K562 (cell line): ENCODE measurements at regions not wholly inside any gene's neighbourhood (a gene's known extent, or its start where the extent isn't known, plus 50 kb on each side); places are given as distances from the start of the nearest gene placed in this dataset.
A peak's percentile ranks its signal among the peaks of the same experiment; 100 is the strongest.

Experiments used
- ATAC-seq: fragments of 200-7000 bp; cut with Tn5 transposase; 3 replicates; pipeline ENCODE4 v1.9.1; 2020; ENCODE audit warnings: moderate library complexity
- BruUV-seq: library from RNA; stranded (reverse); fragments of 400-500 nt; replicated peaks from 2 replicates; lab custom pipeline; 2021; lab: Mats Ljungman, UMichigan
- CTCF ChIA-PET: fragments of 300-600 bp; formaldehyde crosslinking; extraction: SDS; loops from one replicate; lab custom pipeline; 2021; ENCODE audit warnings: low intra/inter-chr PET ratio; lab: Yijun Ruan, JAX
- POLR2A ChIA-PET: fragments of 300-600, 350-650 bp; sonication (Branson Sonifier 250); formaldehyde crosslinking; extraction: SDS; loops from one replicate; lab custom pipeline; 2021; ENCODE audit warnings: antibody characterized with exemption, inconsistent platforms; lab: Yijun Ruan, JAX
- DNase-seq, 4 experiments: peaks; one replicate each; pipeline versions ENCODE4 v3.0.0 to v3.0.0-alpha.2; 2011 to 2018; ENCODE audit warnings: low spot score in 3 of 4, mixed read lengths in 3 of 4; ENCODE audit errors: extremely low read depth in 1 of 4
- FAIRE-seq: peaks from 2 replicates; lab custom pipeline; 2011; peaks lifted over from hg19 to GRCh38; lab: Jason Lieb, UNC
- H2AFZ ChIP-seq: 2 replicates; pipeline ENCODE4 v1.6.0; 2011; ENCODE audit warnings: low read depth, low read length, control low read depth, inconsistent platforms
- H3K27ac ChIP-seq: fragments of 200-600 bp; 3 replicates; pipeline ENCODE4 v1.8.0; 2011; ENCODE audit warnings: low read depth, mild to moderate bottlenecking, control low read depth, inconsistent platforms, low read length, moderate library complexity, mixed read lengths; ENCODE audit errors: extremely low read depth
- H3K27me3 ChIP-seq, 2 experiments: fragments of 300-600 bp in 1 of 2; 2 replicates in 1 of 2; 3 replicates in 1 of 2; pipeline versions ENCODE4 v1.6.0 to v1.8.0; 2011; ENCODE audit warnings: inconsistent platforms in 2 of 2, low read length in 2 of 2, mild to moderate bottlenecking in 1 of 2, mixed read lengths in 1 of 2, moderate library complexity in 1 of 2; ENCODE audit not compliant: control insufficient read depth in 2 of 2, insufficient read depth in 2 of 2
- H3K36me3 ChIP-seq: fragments of 300-600 bp; 3 replicates; pipeline ENCODE4 v1.8.0; 2011; ENCODE audit warnings: mild to moderate bottlenecking, low read length, inconsistent platforms; ENCODE audit not compliant: control insufficient read depth, insufficient read depth
- H3K4me1 ChIP-seq, 2 experiments: fragments of 200-600 bp in 1 of 2; replicated peaks in 1 of 2; 2 replicates in 1 of 2; 3 replicates in 1 of 2; pipeline versions ENCODE4 v1.5.1 to v1.8.0; 2011; ENCODE audit warnings: inconsistent platforms in 2 of 2, low read length in 2 of 2, mild to moderate bottlenecking in 1 of 2, mixed read lengths in 1 of 2, moderate library complexity in 1 of 2; ENCODE audit not compliant: control insufficient read depth in 2 of 2, insufficient read depth in 2 of 2
- H3K4me2 ChIP-seq: 2 replicates; pipeline ENCODE4 v1.6.1; 2011; ENCODE audit warnings: low read length, control low read depth, inconsistent platforms, mixed read lengths; ENCODE audit not compliant: insufficient read depth
- H3K4me3 ChIP-seq: fragments of 200-600 bp; sonication (generic), shearing (Covaris generic); 2 replicates; pipeline ENCODE4 v1.5.1; 2016; ENCODE audit warnings: control low read depth, inconsistent platforms
- H3K79me2 ChIP-seq: fragments of 200-600 bp; 3 replicates; pipeline ENCODE4 v1.8.0; 2011; ENCODE audit warnings: low read length, inconsistent platforms; ENCODE audit not compliant: control insufficient read depth, insufficient read depth
- H3K9ac ChIP-seq, 2 experiments: 2 replicates each; pipeline versions ENCODE4 v1.6.0 to v1.6.1; 2011; ENCODE audit warnings: low read depth in 2 of 2, low read length in 2 of 2, control low read depth in 1 of 2, inconsistent platforms in 1 of 2, mild to moderate bottlenecking in 1 of 2, mixed read lengths in 1 of 2; ENCODE audit not compliant: insufficient read depth in 1 of 2
- H3K9me1 ChIP-seq: one replicate; pipeline ENCODE4 v1.6.0; 2011; ENCODE audit warnings: inconsistent platforms, mild to moderate bottlenecking, low read length, moderate library complexity; ENCODE audit not compliant: control insufficient read depth, insufficient read depth
- H3K9me3 ChIP-seq: replicated peaks from 2 replicates; pipeline ENCODE4 v1.5.1; 2011; ENCODE audit warnings: low read depth, low read length, inconsistent platforms; ENCODE audit not compliant: control insufficient read depth, insufficient read depth
- H4K20me1 ChIP-seq: replicated peaks from 2 replicates; pipeline ENCODE4 v1.6.1; 2011; ENCODE audit warnings: low read length, inconsistent platforms, mixed read lengths; ENCODE audit not compliant: control insufficient read depth, insufficient read depth
- CBFA2T2 ChIP-seq: fragments of 450-650 bp; conservative IDR thresholded peaks from 2 replicates; pipeline ENCODE4 v1.6.1; 2017; ENCODE audit warnings: mild to moderate bottlenecking
- FOXM1 ChIP-seq, 2 experiments: fragments of 450-650 bp in 1 of 2; sonication (generic) in 1 of 2; formaldehyde crosslinking in 1 of 2; IDR thresholded peaks; 2 replicates each; pipeline versions ENCODE4 v1.6.1 to v1.9.0; 2017 to 2022; ENCODE audit warnings: low read depth in 2 of 2, mild to moderate bottlenecking in 2 of 2, missing genetic modification reagents in 1 of 2, moderate library complexity in 1 of 2
- HMG20B ChIP-seq: fragments of 250-450 bp; sonication (Bioruptor Pico); IDR thresholded peaks from 2 replicates; pipeline ENCODE4 v1.5.0; 2021; ENCODE audit warnings: mild to moderate bottlenecking
- JUND ChIP-seq, 2 experiments: IDR thresholded peaks; 2 replicates in 1 of 2; 3 replicates in 1 of 2; pipeline ENCODE4 v1.6.1; 2011; ENCODE audit warnings: borderline replicate concordance in 2 of 2, low read depth in 2 of 2, low read length in 2 of 2, improper control_type of control experiment in 1 of 2, missing biosample characterization in 1 of 2, missing genetic modification characterization in 1 of 2, missing genetic modification reagents in 1 of 2
- NCOA4 ChIP-seq: fragments of 450-650 bp; IDR thresholded peaks from 2 replicates; pipeline ENCODE4 v1.6.1; 2018; ENCODE audit warnings: mild to moderate bottlenecking; ENCODE audit not compliant: partially characterized antibody
- NR1H2 ChIP-seq: sonication (generic); formaldehyde crosslinking; IDR thresholded peaks from 2 replicates; pipeline ENCODE4 v1.4.0; 2020; ENCODE audit warnings: mild to moderate bottlenecking, missing genetic modification reagents
- SNRNP70 ChIP-seq: fragments of 200-400 bp; formaldehyde crosslinking; optimal IDR thresholded peaks from 2 replicates; pipeline ENCODE3; 2017; ENCODE audit warnings: low read depth, low read length
- ZNF165 ChIP-seq: fragments of 250-450 bp; sonication (Bioruptor Pico); IDR thresholded peaks from 2 replicates; pipeline ENCODE4 v1.4.0; 2020; ENCODE audit warnings: borderline replicate concordance
- WGBS: fragments of 100-300 bp; shearing (Covaris generic); methylation state at CpG from one replicate; pipeline ENCODE4 v1.1.6; 2016; ENCODE audit warnings: low coverage, mixed read lengths; ENCODE audit not compliant: insufficient coverage; ENCODE audit errors: missing lambda C conversion rate; 5-methylcytosine and 5-hydroxymethylcytosine counted together
- in situ Hi-C: fragments of 300-500 bp; cut with MboI; formaldehyde crosslinking; loops from 4 replicates; pipeline ENCODE4 v1.15.0; 2018; ENCODE audit warnings: inconsistent platforms, mixed read lengths
- intact Hi-C: fragments of 100-400 bp; cut with micrococcal nuclease; formaldehyde crosslinking; loops from 2 replicates; pipeline ENCODE4 v1.14.2; 2022
- TF ChIP-seq, protein P1 (sequence below): fragments of 450-650 bp; IDR thresholded peaks from 2 replicates; pipeline ENCODE4 v1.7.0; 2016; ENCODE audit warnings: borderline replicate concordance
- TF ChIP-seq, protein P2 (sequence below): fragments of 450-650 bp; IDR thresholded peaks from 2 replicates; pipeline ENCODE4 v1.6.1; 2018; ENCODE audit warnings: mild to moderate bottlenecking, low read depth; ENCODE audit not compliant: partially characterized antibody

DNA sequence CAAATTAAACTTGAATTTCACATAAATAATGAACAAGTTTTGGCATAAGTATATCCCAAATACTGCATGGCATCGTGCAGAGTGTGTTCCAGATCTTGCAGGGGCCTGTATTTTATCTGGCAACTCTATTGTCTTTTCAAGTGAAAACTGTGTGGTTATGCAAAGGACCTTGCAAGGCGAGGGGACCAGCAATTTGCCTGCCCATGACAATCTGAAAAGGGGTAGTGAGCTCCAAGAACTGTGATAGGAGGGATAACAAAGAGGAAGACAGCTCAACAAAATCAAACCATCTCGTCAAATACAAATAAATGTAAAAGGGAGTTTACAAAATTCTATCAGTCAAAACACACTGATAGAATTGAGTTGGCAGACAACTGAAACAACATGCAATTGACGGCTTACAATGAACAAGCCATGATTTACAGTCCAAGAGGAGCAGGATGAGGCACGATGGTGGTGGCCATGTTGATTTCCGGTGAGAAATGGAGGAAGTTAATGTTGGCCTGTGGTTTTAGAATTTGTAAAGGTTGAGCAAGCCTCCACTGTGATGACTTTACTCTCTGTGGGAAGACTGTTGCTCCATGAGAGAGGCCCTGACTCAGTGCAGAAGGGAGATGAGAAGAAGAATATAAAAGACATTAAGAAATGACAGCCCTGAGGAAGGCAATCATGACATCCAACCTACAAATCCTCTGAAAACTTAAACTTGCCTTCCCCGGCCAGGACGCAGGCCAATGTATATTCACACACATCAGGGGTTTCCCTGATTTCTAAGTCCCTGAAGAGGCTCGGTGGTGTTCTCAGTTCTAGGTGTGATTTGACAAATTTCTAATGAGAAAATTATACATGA, 132.2 kb downstream of the ADSS2 start (continued):
- TF ChIP-seq, protein P1, sequence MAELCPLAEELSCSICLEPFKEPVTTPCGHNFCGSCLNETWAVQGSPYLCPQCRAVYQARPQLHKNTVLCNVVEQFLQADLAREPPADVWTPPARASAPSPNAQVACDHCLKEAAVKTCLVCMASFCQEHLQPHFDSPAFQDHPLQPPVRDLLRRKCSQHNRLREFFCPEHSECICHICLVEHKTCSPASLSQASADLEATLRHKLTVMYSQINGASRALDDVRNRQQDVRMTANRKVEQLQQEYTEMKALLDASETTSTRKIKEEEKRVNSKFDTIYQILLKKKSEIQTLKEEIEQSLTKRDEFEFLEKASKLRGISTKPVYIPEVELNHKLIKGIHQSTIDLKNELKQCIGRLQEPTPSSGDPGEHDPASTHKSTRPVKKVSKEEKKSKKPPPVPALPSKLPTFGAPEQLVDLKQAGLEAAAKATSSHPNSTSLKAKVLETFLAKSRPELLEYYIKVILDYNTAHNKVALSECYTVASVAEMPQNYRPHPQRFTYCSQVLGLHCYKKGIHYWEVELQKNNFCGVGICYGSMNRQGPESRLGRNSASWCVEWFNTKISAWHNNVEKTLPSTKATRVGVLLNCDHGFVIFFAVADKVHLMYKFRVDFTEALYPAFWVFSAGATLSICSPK, result no peak
- TF ChIP-seq, all 486 proteins: peak for 21

DNA sequence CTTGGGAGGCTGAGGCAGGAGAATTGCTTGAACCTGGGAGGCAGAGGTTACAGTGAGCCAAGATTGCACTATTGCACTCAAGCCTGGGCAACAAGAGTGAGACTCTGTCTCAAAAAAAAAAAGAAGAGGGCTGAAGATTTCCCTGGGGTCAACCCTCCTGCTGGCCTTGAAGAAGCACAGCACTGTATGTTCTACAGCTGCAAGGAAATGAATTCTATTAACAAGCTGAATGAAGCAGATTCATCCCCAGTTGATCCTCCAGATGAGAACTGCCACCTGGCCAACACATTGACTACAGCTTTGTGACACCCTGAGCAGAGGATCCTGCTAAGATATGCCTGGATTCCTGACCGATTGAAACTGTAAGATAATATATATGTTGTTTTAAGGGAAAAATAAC, 129.5 kb downstream of the ADSS2 start:
- ChIA-PET POLR2A (interaction anchor here (1.3 to 3.2 kb wide), 3 partner anchors 11 to 19 kb away, joined by 3 to 13 read pairs (median 4); no protein-coding TSS in a partner anchor), CTCF (no interaction called here)
- H3K4me3 ChIP-seq, result no peak overlapping the region
- H3K27me3 ChIP-seq, result no peaks in the 10 kb centered on the region
- H3K36me3 ChIP-seq, result no peaks in the 10 kb centered on the region
- 15% methylated on average over 1 of the region's 1 CpG for WGBS
- H2AFZ ChIP-seq, result peak overlapping the region; percentile 93
- H3K9me1 ChIP-seq, result no peaks in the 10 kb centered on the region
- no peak for DNase-seq
- H3K9me3 ChIP-seq, result no peaks in the 10 kb centered on the region
- no peaks in the 10 kb centered on the region for H3K79me2 ChIP-seq
- in situ Hi-C loops, result no loop called here
- BruUV-seq, result no TSS peak
- H4K20me1 ChIP-seq, result no peaks in the 10 kb centered on the region
- peak overlapping the region in 1 of 2 experiments; percentile 51; a peak in 2 of 4 replicates for H3K9ac ChIP-seq
- H3K27ac ChIP-seq, result peak overlapping the region; percentile 81; the same call in 2 of the 3 replicates
- no peak overlapping the region; the same call in 1 of the 2 replicates for H3K4me2 ChIP-seq
- FAIRE-seq, result no peak
- ATAC-seq, result peak; percentile 6; the same call in 2 of the 3 replicates
- intact Hi-C loops, result no loop called here
- H3K4me1 ChIP-seq, result peaks cover 3 to 49% of the 10 kb centered on the region in 2 experiments; a peak in 4 of 5 replicates
- TF ChIP-seq FOXM1 (IDR thresholded peaks at IDR 0.05; ENCODE audit: low read depth) (no peak), FOXM1 (CRISPR knock-in tag; IDR thresholded peaks at IDR 0.05; ENCODE audit: low read depth) (no peak), NCOA4 (no peak), CBFA2T2 (no peak), SNRNP70 (no peak), NR1H2 (no peak), HMG20B (CRISPR knock-in tag) (no peak), JUND (IDR thresholded peaks at IDR 0.05; ENCODE audit: borderline replicate concordance, low read depth, low read length) (0 out of 2 replicates have a peak, but pooled peaks have one; percentile 15), JUND (tag; IDR thresholded peaks at IDR 0.05; ENCODE audit: borderline replicate concordance, low read depth, low read length) (no peak), ZNF165 (CRISPR knock-in tag) (no peak)
- TF ChIP-seq, protein P2, sequence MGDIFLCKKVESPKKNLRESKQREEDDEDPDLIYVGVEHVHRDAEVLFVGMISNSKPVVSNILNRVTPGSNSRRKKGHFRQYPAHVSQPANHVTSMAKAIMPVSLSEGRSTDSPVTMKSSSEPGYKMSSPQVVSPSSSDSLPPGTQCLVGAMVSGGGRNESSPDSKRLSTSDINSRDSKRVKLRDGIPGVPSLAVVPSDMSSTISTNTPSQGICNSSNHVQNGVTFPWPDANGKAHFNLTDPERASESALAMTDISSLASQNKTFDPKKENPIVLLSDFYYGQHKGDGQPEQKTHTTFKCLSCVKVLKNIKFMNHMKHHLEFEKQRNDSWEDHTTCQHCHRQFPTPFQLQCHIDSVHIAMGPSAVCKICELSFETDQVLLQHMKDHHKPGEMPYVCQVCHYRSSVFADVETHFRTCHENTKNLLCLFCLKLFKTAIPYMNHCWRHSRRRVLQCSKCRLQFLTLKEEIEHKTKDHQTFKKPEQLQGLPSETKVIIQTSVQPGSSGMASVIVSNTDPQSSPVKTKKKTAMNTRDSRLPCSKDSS, result peak; percentile 37
